Upper lobe of left lung (tissue), 6 donors: ENCODE measurements at regions not wholly inside any gene's neighbourhood (a gene's known extent, or its start where the extent isn't known, plus 50 kb on each side); places are given as distances from the start of the nearest gene placed in this dataset.

Experiments used
- ATAC-seq, 2 donors: fragments of 200-7000 bp; cut with Tn5 transposase; one replicate each; pipeline ENCODE4 v1.9.1; 2022; ENCODE audit warnings: mild to moderate bottlenecking in 2 of 2, moderate library complexity in 2 of 2; ENCODE audit not compliant: low FRiP score in 2 of 2
- DNase-seq, 2 donors: peaks; one replicate each; pipeline ENCODE4 v3.0.0-alpha.2; 2019 to 2020
- H3K27ac ChIP-seq, 4 donors: fragments of 200-600 bp; sonication (generic); one replicate each; pipeline ENCODE4 v1.5.1; 2016 to 2019
- H3K27me3 ChIP-seq, 4 donors: fragments of 200-600 bp; sonication (generic); one replicate each; pipeline ENCODE4 v1.5.1; 2017 to 2019
- H3K36me3 ChIP-seq, 4 donors: fragments of 200-600 bp; sonication (generic); one replicate each; pipeline ENCODE4 v1.5.1; 2016 to 2019
- H3K4me1 ChIP-seq, 4 donors: fragments of 200-600 bp; sonication (generic); one replicate each; pipeline ENCODE4 v1.5.1; 2018 to 2019
- H3K4me3 ChIP-seq, 4 donors: fragments of 200-600 bp; sonication (generic); one replicate each; pipeline ENCODE4 v1.5.1; 2017 to 2019; ENCODE audit warnings: mild to moderate bottlenecking in 2 of 4, moderate library complexity in 1 of 4
- H3K9me3 ChIP-seq, 4 donors: fragments of 200-600 bp; sonication (generic); one replicate each; pipeline ENCODE4 v1.5.1; 2018 to 2019
- EP300 ChIP-seq, 4 donors: sonication (generic); formaldehyde crosslinking; IDR thresholded peaks; one replicate each; pipeline ENCODE4 v1.5.1; 2017; ENCODE audit warnings: antibody characterized with exemption in 4 of 4, control low read depth in 2 of 4
- POLR2A ChIP-seq, 4 donors: fragments of 450-650 bp; IDR thresholded peaks; one replicate each; pipeline ENCODE4 v1.5.1; 2016 to 2017; ENCODE audit warnings: antibody characterized with exemption in 4 of 4, mild to moderate bottlenecking in 2 of 4
- POLR2AphosphoS5 ChIP-seq, 2 donors: sonication (generic); formaldehyde crosslinking; IDR thresholded peaks; one replicate each; pipeline ENCODE4 v1.5.1; 2017; ENCODE audit warnings: antibody characterized with exemption in 2 of 2
- WGBS, 2 donors: methylation state at CpG; one replicate each; pipeline ENCODE4 v1.1.5; 2017 to 2018; 5-methylcytosine and 5-hydroxymethylcytosine counted together
- TF ChIP-seq, protein P1 (sequence below), 6 experiments: fragments of 450-650 bp in 4 of 6; fragments of 200-600 bp in 2 of 6; sonication (generic) in 2 of 6; IDR thresholded peaks; one replicate each; pipeline ENCODE4 v1.5.1; 2016 to 2019; ENCODE audit warnings: antibody characterized with exemption in 6 of 6
- donor health status: DM: no; HTN: no; CAD: no; lungs with moderate emphysema.
- donor health status: DM: no; HTN: yes; CAD: no; lungs with severe emphysema.

DNA sequence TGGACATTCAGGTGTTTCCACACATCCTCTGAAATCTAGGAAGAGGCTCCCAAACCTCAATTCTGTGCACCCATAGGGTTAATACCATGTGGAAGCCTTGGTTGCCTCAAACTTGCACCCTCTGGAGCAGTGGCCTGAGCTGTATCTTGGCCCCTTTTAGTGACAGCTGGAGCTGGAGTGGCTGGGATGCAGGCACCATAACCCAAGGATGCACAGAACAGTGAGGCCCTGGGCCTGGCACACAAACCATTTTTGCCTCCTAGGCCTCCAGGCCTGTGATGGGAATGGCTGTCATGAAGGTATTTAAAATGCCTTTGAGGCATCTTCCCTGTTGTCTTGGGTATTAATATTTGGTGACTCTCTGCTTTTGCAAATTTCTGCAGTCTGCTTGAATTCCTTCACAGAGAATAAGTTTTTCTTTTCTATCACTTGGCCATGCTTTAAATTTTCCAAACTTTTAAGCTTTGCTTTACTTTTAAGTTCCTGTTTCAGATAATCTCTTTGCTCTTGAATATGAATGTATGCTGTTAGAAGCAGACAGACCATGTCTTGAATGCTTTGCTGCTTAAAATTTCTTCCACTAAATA lies 1594.5 kb upstream of the PCDH20 start:
- no peaks in the 10 kb centered on the region for H3K27me3 ChIP-seq
- H3K36me3 ChIP-seq, result no peaks in the 10 kb centered on the region
- DNase-seq (no peak), ATAC-seq (no peak)
- H3K9me3 ChIP-seq, result peaks cover 0 to 10% (median 8%) of the 10 kb centered on the region in 4 donors
- TF ChIP-seq EP300 (IDR thresholded peaks at IDR 0.05), result no peak
- no peak for TF ChIP-seq POLR2AphosphoS5 (IDR thresholded peaks at IDR 0.05)
- TF ChIP-seq POLR2A (IDR thresholded peaks at IDR 0.05), result no peak
- TF ChIP-seq, protein P1, sequence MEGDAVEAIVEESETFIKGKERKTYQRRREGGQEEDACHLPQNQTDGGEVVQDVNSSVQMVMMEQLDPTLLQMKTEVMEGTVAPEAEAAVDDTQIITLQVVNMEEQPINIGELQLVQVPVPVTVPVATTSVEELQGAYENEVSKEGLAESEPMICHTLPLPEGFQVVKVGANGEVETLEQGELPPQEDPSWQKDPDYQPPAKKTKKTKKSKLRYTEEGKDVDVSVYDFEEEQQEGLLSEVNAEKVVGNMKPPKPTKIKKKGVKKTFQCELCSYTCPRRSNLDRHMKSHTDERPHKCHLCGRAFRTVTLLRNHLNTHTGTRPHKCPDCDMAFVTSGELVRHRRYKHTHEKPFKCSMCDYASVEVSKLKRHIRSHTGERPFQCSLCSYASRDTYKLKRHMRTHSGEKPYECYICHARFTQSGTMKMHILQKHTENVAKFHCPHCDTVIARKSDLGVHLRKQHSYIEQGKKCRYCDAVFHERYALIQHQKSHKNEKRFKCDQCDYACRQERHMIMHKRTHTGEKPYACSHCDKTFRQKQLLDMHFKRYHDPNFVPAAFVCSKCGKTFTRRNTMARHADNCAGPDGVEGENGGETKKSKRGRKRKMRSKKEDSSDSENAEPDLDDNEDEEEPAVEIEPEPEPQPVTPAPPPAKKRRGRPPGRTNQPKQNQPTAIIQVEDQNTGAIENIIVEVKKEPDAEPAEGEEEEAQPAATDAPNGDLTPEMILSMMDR (IDR thresholded peaks at IDR 0.05), result no peak
- no peaks in the 10 kb centered on the region for H3K4me1 ChIP-seq
- H3K27ac ChIP-seq, result no peak overlapping the region
- no peak overlapping the region for H3K4me3 ChIP-seq

DNA sequence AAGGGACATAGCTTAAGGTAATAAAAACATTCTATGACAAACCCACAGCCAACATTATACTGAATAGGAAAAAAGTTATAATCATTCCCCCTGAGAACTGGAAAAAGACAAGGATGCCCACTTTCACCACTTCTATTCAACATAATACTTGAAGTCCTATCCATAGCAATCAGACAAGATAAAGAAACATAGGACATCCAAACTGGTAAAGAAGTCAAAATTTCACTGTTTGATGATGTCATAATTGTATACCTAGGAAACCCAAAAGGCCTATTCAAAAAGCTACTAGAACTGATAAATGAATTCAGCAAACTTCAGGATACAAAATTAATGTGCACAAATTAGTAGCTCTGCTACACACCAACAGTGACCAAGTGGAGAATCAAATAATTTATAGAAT lies 1590.0 kb upstream of the PCDH20 start:
- DNase-seq, result no peak
- TF ChIP-seq, protein P1 (IDR thresholded peaks at IDR 0.05), result no peak
- TF ChIP-seq POLR2AphosphoS5 (IDR thresholded peaks at IDR 0.05) (no peak), EP300 (IDR thresholded peaks at IDR 0.05) (no peak), POLR2A (IDR thresholded peaks at IDR 0.05) (no peak)
- Histone ChIP-seq H3K27me3 (no peaks in the 10 kb centered on the region), H3K36me3 (no peaks in the 10 kb centered on the region), H3K27ac (no peak overlapping the region), H3K4me1 (no peaks in the 10 kb centered on the region), H3K9me3 (peaks cover 0 to 17% (median 10%) of the 10 kb centered on the region in 4 donors), H3K4me3 (no peak overlapping the region)
- no peak for ATAC-seq

DNA sequence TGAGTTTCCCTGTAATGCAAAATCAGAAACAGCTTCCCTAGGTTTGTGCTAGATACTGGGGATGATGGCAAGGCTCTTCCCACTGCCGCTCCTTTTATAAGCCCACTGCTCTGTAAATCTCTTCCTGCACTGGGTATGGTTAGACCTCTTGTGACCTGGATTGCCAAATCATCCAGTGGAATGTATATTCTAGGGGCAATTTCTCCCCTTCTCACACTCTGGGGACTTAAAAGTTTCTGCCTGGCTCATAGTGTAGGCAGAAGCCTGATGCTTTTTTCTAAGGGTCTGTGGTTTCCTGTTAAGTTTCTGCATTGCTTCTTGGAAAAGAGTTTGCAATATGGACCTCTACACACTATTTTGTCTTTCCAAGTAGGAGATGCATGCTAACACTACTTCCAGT lies 1582.0 kb upstream of the PCDH20 start:
- ATAC-seq (no peak), DNase-seq (no peak)
- no peak for TF ChIP-seq POLR2AphosphoS5 (IDR thresholded peaks at IDR 0.05)
- no peaks in the 10 kb centered on the region for H3K27me3 ChIP-seq
- H3K36me3 ChIP-seq, result no peaks in the 10 kb centered on the region
- WGBS, 2 donors, result 50 to 70% methylated on average over 1 of the region's 1 CpG
- no peaks in the 10 kb centered on the region for H3K4me1 ChIP-seq
- no peak overlapping the region for H3K4me3 ChIP-seq
- no peak overlapping the region for H3K27ac ChIP-seq
- peaks cover 0 to 5% (median under 1%) of the 10 kb centered on the region in 4 donors for H3K9me3 ChIP-seq

DNA sequence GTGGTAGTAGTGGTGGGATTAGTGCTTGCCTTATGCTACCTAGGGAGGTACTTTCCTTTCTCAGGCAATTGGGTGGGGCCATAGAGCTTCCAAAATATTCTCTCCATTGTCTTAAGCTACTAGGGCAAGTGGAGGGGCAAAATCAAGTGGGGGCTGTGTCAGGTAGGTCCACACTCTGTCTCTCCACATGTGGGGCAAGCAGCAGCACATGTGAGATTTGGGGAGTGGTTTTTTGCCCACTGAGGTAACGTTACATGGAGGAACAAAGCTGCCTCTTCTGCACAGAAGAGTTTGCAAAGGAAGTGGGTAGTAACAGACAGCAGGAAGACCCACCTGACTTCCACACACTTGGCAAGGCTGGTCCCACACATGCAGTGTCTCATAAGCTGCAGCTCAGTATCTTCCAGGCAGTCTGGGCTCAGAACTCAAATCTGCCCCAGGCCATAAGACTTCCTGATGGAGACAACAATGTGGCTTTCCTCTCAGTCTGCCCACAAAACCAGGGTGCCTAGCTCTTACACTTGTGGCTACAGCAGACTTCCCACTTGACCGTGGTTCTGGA lies 1581.5 kb upstream of the PCDH20 start:
- ATAC-seq (no peak), DNase-seq (no peak)
- WGBS, 2 donors, result 65 to 69% methylated on average over 2 of the region's 2 CpGs
- no peaks in the 10 kb centered on the region for H3K27me3 ChIP-seq
- H3K9me3 ChIP-seq, result peaks cover 0 to 5% (median 0%) of the 10 kb centered on the region in 4 donors
- TF ChIP-seq EP300 (IDR thresholded peaks at IDR 0.05), result no peak
- TF ChIP-seq POLR2A (IDR thresholded peaks at IDR 0.05), result no peak
- TF ChIP-seq, protein P1 (IDR thresholded peaks at IDR 0.05), result no peak
- no peaks in the 10 kb centered on the region for H3K36me3 ChIP-seq
- no peak overlapping the region for H3K27ac ChIP-seq
- H3K4me1 ChIP-seq, result no peaks in the 10 kb centered on the region
- H3K4me3 ChIP-seq, result no peak overlapping the region

DNA sequence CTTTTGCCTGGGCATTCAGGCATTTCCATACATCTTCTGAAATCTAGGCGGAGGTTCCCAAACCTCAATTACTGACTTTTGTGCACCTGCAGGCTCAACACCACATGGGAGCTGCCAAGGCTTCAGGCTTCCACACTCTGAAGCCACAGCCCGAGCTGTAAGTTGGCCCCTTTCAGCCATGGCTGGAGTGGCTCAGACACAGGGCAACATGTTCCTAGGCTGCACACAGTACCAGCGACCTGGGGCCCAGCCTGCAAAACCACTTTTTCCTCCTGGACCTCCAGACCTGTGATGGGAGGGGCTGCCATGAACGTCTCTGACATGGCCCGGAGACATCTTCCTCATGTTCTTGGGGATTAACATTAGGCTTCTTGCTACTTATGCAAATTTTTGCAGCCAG lies 1558.2 kb upstream of the PCDH20 start:
- Histone ChIP-seq H3K4me1 (no peaks in the 10 kb centered on the region), H3K27me3 (no peaks in the 10 kb centered on the region), H3K4me3 (no peak overlapping the region), H3K9me3 (no peaks in the 10 kb centered on the region), H3K27ac (no peak overlapping the region), H3K36me3 (no peaks in the 10 kb centered on the region)
- WGBS, 2 donors, result 74 to 84% methylated on average over 5 of the region's 5 CpGs
- no peak for ATAC-seq
- no peak for TF ChIP-seq POLR2A (IDR thresholded peaks at IDR 0.05)
- no peak for TF ChIP-seq EP300 (IDR thresholded peaks at IDR 0.05)
- TF ChIP-seq, protein P1 (IDR thresholded peaks at IDR 0.05), result no peak
- no peak for TF ChIP-seq POLR2AphosphoS5 (IDR thresholded peaks at IDR 0.05)
- DNase-seq, result no peak
